Epithelial cell of proximal tubule (primary cell): ENCODE measurements at regions not wholly inside any gene's neighbourhood (a gene's known extent, or its start where the extent isn't known, plus 50 kb on each side); places are given as distances from the start of the nearest gene placed in this dataset.
A peak's percentile ranks its signal among the peaks of the same experiment; 100 is the strongest.

Experiments
- DNase-seq: peaks from one replicate; pipeline ENCODE4 v3.0.0-alpha.2; 2011; ENCODE audit warnings: low read depth
- H3K4me3 ChIP-seq: 2 replicates; pipeline ENCODE4 v1.5.1; 2011; ENCODE audit warnings: low read depth, mild to moderate bottlenecking, low read length
- CTCF ChIP-seq: conservative IDR thresholded peaks from 2 replicates; pipeline ENCODE4 v1.5.1; 2012; ENCODE audit warnings: low read depth, mild to moderate bottlenecking, low read length

- TF ChIP-seq CTCF = no peak
- no peak overlapping the region for H3K4me3 ChIP-seq
Observed at GRCh38 chr4:89609756-89610155, 227.2 kb downstream of the SNCA start.

DNA sequence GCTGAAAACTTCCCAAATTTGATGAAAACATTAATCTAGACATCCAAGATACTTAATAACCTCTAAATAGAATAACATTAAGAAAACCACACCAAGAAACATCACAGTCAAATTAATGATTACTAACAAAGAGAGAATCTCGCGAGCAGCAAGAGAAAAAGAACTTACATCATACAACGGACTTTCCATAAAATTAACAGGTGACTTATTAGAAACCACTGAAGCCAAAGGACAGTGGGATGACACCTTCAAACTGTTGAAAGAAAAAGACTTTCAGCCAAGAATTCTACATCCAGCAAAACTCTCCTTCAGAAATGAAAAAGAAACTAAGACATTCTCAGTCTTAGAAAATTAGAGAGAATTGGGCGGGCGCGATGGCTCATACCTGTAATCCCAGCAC, 232.0 kb downstream of the SNCA start:
- DNase-seq = no peak
- TF ChIP-seq CTCF = no peak
- H3K4me3 ChIP-seq = no peak overlapping the region

More at GRCh38 chr4:89609756-89610155, 227.2 kb downstream of the SNCA start:
- DNase-seq = no peak

- TF ChIP-seq CTCF = no peak
- no peak overlapping the region for H3K4me3 ChIP-seq
- DNase-seq = no peak
Observed at GRCh38 chr4:89599026-89599425, 237.9 kb downstream of the SNCA start.

DNA sequence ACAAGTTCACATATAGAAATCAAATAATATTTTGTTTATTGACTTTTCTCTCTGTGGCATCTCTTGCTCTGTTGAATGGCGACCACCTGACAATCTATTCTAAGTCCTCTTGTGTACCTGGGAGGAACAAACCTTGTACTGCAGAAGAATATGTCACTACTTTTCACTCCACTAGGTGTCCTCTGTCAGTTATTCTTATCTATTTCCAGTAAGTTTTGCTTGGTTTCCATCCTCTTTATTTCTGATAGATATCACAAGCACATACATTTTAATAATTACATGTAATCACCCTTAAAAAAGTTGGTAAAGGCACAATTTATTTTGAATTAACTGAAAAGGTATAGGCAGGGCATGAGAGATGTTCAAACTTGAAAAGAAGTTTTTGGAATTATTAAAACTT, 238.4 kb downstream of the SNCA start:
- no peak overlapping the region for H3K4me3 ChIP-seq
- TF ChIP-seq CTCF = peak; percentile 57
- no peak for DNase-seq

DNA sequence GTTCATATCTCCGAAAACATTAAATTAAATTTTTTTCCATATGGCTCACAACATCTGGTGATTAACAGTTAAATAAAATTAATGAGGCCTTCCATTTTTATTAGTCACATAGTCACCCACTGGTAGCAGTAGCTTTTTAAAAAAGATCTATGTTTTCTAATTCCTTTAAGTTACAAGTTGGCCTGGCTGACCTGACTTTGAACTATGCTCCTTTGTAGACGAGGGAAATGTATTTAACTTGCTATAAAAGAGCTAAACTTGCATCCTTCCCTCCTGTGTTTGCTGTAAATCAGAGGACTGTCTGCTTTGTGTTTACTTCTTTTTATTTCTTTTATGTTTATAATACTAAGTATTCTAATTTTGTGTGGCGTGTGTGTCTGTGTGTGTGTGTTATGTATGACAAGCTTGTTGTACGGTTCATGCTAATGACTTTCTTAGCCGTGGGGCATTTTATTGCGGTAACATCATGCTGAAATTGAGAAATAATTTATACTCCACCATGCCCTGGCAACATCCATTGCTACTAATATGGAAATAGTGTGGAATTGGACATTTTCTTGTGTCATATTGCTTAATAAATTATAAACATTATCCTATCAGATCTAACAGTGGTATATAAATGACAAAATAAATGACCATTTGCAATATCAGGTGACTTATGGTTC, 241.7 kb downstream of the SNCA start:
- TF ChIP-seq CTCF = no peak
- H3K4me3 ChIP-seq = no peak overlapping the region
- DNase-seq = no peak

DNA sequence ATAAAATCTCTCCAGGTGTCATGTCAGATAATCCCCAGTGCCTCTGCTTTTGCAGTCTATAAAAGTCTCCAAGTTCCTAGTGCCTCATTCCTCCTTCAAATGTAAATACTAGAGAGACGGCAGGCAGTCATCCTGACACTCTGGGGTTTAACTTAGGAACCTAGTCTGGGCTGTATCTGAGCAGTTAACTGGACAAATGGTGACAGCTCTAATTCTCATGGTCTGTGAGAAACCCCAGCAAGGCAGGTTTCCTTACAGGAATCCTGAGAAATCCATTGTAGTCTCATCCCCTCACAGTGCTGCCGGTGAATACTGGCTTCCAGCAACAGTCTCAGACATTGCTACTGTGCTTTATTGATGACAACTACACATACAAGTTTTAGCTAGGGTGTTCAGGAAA, 246.8 kb downstream of the SNCA start:
- no peak overlapping the region for H3K4me3 ChIP-seq
- no peak for DNase-seq
- TF ChIP-seq CTCF = no peak

GRCh38 chr4:89588421-89588820, 248.5 kb downstream of the SNCA start:
- H3K4me3 ChIP-seq = no peak overlapping the region
- no peak for TF ChIP-seq CTCF
- DNase-seq = no peak
